Pancreas (tissue), 10 donors: ENCODE measurements at regions not wholly inside any gene's neighbourhood (a gene's known extent, or its start where the extent isn't known, plus 50 kb on each side); places are given as distances from the start of the nearest gene placed in this dataset.

ENCODE experiments used
- ATAC-seq, 4 donors: fragments of 200-7000 bp; cut with Tn5 transposase; one replicate each; pipeline versions ENCODE4 v1.8.0 to v1.9.1; 2020; ENCODE audit warnings: mild to moderate bottlenecking in 4 of 4, moderate library complexity in 4 of 4
- DNase-seq, 6 donors: peaks; one replicate each; pipeline ENCODE4 v3.0.0-alpha.2; 2020
- FAIRE-seq: peaks from 2 replicates; lab custom pipeline; 2012; peaks lifted over from hg19 to GRCh38; lab: Jason Lieb, UNC
- H3K27ac ChIP-seq, 4 donors: fragments of 200-600 bp; sonication (generic); 1 replicate in 3 of 4; 2 replicates in 1 of 4; pipeline versions ENCODE4 v1.5.0 to v1.8.0; 2020
- H3K27me3 ChIP-seq, 4 donors: fragments of 200-600 bp; one replicate each; pipeline ENCODE4 v1.8.0; 2021
- H3K36me3 ChIP-seq, 3 donors: fragments of 200-600 bp; sonication (generic) in 1 of 3; one replicate each; pipeline versions ENCODE4 v1.5.0 to v1.8.0; 2020 to 2021
- H3K4me1 ChIP-seq, 3 donors: fragments of 200-600 bp; one replicate each; pipeline ENCODE4 v1.8.0; 2021
- H3K4me3 ChIP-seq, 4 donors: fragments of 200-600 bp; sonication (generic) in 2 of 4; one replicate each; pipeline versions ENCODE4 v1.5.0 to v1.8.0; 2020 to 2021
- H3K9me3 ChIP-seq, 4 donors: fragments of 200-600 bp; one replicate each; pipeline ENCODE4 v1.8.0; 2021
- CTCF ChIP-seq, 4 donors: fragments of 200-600 bp; sonication (generic) in 3 of 4; IDR thresholded peaks; one replicate each; pipeline versions ENCODE4 v1.5.0 to v1.8.0; 2021; ENCODE audit warnings: antibody characterized with exemption in 4 of 4
- whole genome bisulfite sequencing, 2 donors: extraction: QIAGEN DNeasy Blood & Tissue Kit; methylation state at CpG; one replicate each; pipeline ENCODE4 v1.1.7; 2013; 5-methylcytosine and 5-hydroxymethylcytosine counted together
- intact Hi-C, 3 donors: fragments of 100-400 bp; cut with DNase I; formaldehyde crosslinking; loops; one replicate each; pipeline versions ENCODE4 v1.11.1 to v1.14.2; 2022
- donor health status: healthy with polysubstance abuse.
- donor health status: DM: no; HTN: no; CAD: no; lungs with moderate emphysema.
- donor health status: DM: no; HTN: no; CAD: no.
- donor health status: control.
- donor health status: control.
- donor health status: Bipolar disorder and iron deficiency.
- donor health status: DM: yes; HTN: yes; CAD: no.
- donor health status: DM: no; HTN: no; CAD: no.
- donor health status: DM: no; HTN: no; CAD: no.
- donor health status: DM: yes; HTN: yes; CAD: no.

DNA sequence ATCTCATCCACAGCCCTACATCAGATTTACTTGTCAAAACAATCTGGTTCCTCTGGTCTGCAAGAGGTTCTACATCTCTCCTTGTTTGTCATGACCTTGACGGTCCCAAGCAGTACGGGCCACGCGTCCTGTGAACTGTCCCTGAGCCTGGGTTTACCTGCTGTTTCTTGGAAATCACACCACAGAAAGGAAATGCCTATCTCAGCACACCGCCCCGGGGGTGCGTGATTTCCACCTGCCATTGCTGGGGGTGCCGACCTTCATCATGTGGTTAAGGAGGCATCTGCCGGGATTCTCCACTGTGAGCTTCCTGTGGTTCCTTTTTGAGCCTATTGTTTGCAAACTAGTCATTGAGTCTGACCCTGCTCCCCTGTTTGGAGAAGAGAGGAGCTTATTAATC, 1363.4 kb downstream of the BRD1 start:
- Histone ChIP-seq H3K9me3 (no peaks in the 10 kb centered on the region), H3K27me3 (peaks cover 0 to 12% (median 0%) of the 10 kb centered on the region in 4 donors), H3K4me1 (no peaks in the 10 kb centered on the region), H3K36me3 (no peaks in the 10 kb centered on the region), H3K27ac (no peak overlapping the region), H3K4me3 (no peak overlapping the region)
- TF ChIP-seq CTCF (IDR thresholded peaks at IDR 0.05) = no peak
- DNase-seq = peak in 1 of 6 donors; percentile 25
- intact Hi-C loops = no loop called here
- FAIRE-seq = no peak
- ATAC-seq = no peak
- WGBS, 2 donors = 32 to 42% methylated on average over 9 of the region's 9 CpGs

DNA sequence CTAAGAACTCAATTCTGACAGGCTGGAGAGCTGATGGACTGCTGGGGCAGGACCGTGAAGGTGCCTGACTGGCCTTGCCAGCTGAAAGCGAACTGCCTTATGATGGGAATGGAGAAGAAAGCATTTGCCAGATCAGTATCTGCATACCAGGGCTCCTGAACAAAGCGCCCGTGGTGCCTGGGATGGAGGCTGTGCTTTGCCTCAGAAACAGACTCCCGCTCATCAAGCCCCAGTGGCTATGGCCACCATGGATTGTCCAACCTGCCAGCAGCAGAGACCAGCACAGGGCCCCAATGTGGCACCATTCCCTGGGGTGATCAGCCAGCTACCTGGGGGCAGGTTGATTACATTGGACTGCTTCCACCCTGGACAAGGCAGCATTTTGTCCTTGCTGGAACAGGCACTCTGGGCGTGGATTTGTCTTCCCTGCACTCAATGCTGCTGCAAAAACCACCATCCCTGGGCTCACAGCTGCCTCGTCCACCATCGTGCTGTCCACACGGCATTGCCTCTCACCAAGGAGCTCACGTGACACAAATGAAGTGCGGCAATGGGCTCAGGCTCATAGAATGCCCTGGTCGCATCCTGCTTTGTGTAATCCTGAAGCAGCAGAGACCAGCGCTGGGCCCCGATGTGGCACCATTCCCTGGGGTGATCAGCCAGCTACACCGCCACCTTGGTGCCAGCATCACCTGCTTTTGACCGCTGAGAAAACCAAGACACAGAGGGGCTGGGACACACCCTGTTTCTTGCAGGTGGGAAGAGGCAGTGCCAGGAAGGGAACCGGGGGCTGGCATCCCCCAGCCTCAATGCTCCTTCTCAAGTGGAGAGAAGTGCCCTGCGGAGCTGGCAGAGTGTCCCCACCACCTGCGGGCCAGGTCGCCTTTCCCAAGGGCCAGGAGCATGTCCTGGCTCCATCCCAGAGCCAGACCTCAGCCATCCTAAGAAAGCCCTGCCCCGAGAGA, 1367.5 kb downstream of the BRD1 start:
- intact Hi-C loops = no loop called here
- peaks cover 0 to 3% (median 0%) of the 10 kb centered on the region in 4 donors for H3K27me3 ChIP-seq
- no peaks in the 10 kb centered on the region for H3K4me1 ChIP-seq
- no peak for ATAC-seq
- WGBS, 2 donors = 64 to 73% methylated on average over 21 of the region's 21 CpGs
- H3K9me3 ChIP-seq = no peaks in the 10 kb centered on the region
- no peak overlapping the region for H3K27ac ChIP-seq
- no peak overlapping the region for H3K4me3 ChIP-seq
- TF ChIP-seq CTCF (IDR thresholded peaks at IDR 0.05) = no peak
- H3K36me3 ChIP-seq = no peaks in the 10 kb centered on the region
- peak in 1 of 6 donors; percentile 49 for DNase-seq
- FAIRE-seq = no peak

GRCh38 chr22:48459259-48459658, 1368.4 kb downstream of the BRD1 start:
- H3K36me3 ChIP-seq = no peaks in the 10 kb centered on the region
- no peaks in the 10 kb centered on the region for H3K9me3 ChIP-seq
- DNase-seq (no peak), ATAC-seq (no peak), FAIRE-seq (no peak)
- H3K4me1 ChIP-seq = no peaks in the 10 kb centered on the region
- TF ChIP-seq CTCF (IDR thresholded peaks at IDR 0.05) = no peak
- intact Hi-C loops = no loop called here
- no peaks in the 10 kb centered on the region for H3K27me3 ChIP-seq
- H3K4me3 ChIP-seq = no peak overlapping the region
- no peak overlapping the region for H3K27ac ChIP-seq
- WGBS, 2 donors = 66 to 67% methylated on average over 6 of the region's 6 CpGs

DNA sequence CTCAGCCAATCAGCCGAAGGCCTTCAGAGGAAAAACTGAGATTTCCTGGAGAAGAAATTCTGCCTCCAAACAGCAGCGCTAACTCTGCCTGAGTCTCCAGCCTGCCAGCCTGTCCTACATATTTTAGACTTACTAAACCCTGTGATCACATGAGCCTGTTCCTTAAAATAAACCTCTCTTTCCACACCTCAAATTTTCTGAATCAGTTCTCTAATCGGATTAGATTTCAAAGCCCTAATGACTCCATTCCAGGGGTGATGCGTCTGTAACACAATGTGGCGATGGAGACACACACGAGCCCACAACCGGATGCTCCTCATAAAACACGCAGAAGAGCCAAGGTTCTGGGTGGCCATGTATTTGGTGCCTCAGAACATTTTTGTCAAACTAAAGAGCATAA, 1371.2 kb downstream of the BRD1 start:
- no peak for DNase-seq
- H3K27ac ChIP-seq = no peak overlapping the region
- FAIRE-seq = no peak
- intact Hi-C loops = no loop called here
- 69 to 76% methylated on average over 8 of the region's 8 CpGs for WGBS, 2 donors
- TF ChIP-seq CTCF (IDR thresholded peaks at IDR 0.05) = no peak
- no peaks in the 10 kb centered on the region for H3K9me3 ChIP-seq
- no peak for ATAC-seq
- no peaks in the 10 kb centered on the region for H3K4me1 ChIP-seq
- H3K4me3 ChIP-seq = no peak overlapping the region
- H3K27me3 ChIP-seq = no peaks in the 10 kb centered on the region
- H3K36me3 ChIP-seq = no peaks in the 10 kb centered on the region
